ENCODE measurements at regions not wholly inside any gene's neighbourhood (a gene's known extent, or its start where the extent isn't known, plus 50 kb on each side); places are given as distances from the start of the nearest gene placed in this dataset.

DNA sequence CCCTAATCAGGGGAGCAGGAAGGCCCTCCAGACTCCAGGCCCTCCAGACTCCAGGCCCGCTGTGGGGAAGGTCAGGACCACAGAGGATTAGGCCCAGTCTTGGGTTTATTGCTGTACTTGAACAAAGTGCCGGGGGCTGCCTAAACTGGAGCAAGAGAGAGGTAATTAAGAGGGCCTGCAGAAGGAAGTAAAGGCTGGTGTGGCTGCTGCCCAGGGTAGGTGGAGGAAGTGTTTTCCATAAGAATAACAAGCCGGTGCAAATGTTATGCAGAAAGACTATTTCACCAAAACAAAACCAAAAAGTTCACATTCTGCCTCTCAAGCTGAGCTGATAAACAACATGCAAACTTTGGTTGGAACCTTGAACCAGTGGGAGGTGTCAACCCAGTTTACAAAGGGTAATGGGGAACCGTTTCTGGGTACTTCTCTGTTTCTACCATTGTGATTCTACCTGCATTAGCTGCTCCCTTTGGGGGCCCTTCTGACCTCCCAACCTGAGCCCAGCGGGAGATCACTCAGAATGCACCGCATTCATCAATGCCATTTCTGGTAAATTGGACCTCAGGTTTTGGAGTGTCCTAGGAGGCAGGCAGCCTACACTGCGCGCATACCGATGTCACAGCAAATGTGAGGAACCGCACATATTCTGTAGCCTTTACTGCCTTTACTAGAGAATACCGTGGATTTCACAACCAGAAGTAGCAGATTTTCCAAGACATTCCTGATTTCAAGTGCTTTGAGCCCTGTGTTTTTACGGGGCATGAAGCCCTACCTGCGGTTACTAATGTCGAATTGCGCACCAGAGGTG is 59.7 kb upstream of the BCOR start:
- no peak for DNase-seq

DNA sequence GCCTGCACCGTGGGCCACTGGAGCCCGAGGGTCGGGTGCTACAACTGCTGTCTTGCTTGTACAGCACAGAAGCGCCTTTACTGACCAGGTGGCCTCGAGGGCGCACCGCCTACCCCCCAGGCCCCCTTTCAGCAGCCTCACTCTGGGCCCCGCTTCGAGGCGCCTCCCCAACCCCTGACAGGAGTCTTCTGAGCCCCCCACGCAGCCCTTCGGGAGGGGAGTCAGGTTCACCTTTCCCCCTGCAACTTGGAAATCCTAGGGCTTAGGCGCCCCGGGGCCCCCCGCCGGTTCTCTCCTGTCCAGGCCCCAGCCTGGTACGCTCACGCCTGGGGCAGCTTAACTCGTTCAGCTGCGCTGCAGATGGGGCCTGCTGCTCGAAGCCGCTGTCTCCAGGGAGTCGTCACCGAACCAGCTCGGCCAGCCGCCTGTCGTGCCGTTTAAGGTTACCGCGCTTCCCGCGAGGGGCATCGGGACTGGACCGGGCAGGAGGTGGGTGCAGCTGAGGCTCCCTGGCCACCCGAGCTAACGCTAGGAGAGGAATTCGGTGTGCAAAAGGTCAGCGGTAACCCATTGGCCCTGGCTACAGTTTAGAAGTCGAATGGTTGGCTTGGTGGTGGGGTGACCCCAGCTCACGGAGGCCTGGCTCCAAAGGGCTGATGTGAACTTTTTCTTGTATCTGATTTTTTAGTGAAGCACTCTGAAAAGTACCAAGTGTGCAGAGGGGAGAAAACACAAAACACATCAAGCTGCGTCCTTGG is 58.9 kb upstream of the BCOR start:
- DNase-seq, result no peak

DNA sequence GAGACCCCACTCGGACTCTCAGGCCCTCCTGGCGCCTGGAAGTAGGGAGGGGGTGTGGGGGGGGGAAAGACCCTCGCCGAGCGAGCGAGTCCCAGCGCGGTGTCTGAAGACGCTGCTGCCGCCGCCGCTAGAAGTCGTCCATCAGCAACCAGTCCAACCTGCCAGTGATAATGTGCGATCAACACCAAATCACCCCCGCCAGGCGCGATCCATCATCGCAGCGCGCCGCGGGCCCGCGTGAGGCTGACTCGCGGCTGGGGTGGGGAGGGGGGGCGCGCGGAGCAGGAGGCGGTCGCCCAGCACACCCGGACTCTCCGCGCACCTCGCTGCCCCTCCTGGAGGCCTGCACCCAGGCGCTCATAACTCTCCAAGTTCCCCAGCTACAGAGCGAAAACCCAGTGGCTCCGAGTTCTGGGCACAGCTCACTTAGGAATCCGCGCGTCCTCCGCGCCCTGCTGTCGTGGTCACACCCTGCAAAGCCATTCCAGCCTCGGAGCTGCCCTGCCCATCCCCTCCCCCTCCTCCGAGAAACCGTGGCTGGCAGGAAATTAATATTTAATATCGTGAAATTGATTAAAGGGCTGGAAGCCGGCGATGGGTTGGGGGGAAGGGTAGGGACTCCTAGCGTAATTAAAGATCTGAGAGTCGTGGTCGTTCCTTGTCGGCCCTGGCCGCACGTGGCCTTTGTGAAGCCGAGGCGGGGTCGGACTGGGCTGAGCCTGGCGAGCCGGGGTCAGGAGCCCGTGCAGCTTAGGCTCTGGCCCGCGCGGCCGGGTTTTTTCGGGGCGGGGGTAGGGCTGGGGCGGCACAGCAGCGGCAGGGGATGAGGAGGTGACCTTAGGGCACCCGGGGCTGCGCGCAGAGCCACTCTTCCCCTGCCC is 58.1 kb upstream of the BCOR start:
- DNase-seq, result no peak

DNA sequence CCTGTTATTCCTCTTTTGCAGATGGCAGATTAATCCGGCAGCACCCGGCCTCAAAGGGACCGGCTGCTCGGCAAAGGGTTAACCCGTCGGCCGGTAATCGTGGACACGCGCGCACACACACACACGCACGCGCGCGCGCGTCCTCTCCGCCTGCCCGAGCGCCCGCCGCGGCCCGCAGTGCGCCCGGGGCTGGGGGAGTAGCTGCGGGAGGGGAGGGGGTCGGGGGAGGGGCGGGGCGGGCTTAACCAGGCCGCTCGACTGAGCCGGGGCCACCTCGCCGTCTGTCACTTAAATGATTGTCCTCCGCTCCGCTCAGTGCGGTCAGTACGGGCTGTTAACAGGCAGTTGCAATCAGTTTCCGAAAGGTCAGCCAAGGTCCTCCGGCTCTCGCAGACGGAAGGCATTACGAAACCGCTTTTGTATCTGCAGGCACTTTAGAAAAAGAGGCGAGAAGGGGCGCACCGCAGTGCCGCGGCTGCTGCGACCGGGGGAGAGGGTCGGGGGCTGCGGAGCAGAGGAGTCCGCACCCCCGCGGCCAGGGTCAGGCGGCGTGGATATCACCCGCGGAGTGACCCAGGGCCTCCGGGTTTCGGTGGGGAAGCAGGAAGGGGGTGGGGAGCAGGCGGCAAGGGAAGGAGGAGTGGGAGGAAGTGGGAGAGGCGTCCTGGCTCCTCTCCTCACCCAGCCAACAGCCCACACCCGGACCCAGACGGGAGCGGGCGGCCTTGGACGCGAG is 57.3 kb upstream of the BCOR start:
- peak; percentile 10 to 23 for DNase-seq

DNA sequence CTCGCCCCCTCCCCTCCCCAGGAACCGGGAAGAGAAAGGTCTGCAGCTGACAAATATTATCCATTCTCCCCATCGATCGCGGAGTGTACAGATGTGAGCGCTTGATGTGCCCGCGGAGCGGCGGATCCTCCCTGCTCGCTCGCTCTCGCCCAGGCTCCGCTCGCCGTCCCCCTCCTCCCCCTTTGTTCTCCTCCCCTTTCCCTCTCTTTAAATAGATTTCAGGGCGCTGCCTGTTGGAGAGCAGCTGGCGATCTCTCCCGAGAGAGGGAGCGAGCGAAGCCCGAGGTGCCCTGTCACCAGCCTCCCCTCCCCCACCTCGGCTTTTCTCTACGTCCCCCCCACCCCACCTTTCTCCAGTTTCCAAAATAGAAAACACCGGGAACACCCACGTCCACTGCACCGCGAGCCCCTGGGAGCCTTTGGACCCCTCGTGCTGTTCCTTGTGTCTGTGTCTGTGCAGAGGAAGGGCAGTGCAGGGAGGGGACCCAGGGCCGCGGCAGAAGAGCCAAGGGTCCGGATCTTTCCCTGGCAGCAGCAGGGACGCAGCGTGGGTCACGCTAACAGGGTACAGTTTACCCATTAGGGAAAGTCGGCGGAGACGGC is 56.6 kb upstream of the BCOR start:
- DNase-seq, result no peak

DNA sequence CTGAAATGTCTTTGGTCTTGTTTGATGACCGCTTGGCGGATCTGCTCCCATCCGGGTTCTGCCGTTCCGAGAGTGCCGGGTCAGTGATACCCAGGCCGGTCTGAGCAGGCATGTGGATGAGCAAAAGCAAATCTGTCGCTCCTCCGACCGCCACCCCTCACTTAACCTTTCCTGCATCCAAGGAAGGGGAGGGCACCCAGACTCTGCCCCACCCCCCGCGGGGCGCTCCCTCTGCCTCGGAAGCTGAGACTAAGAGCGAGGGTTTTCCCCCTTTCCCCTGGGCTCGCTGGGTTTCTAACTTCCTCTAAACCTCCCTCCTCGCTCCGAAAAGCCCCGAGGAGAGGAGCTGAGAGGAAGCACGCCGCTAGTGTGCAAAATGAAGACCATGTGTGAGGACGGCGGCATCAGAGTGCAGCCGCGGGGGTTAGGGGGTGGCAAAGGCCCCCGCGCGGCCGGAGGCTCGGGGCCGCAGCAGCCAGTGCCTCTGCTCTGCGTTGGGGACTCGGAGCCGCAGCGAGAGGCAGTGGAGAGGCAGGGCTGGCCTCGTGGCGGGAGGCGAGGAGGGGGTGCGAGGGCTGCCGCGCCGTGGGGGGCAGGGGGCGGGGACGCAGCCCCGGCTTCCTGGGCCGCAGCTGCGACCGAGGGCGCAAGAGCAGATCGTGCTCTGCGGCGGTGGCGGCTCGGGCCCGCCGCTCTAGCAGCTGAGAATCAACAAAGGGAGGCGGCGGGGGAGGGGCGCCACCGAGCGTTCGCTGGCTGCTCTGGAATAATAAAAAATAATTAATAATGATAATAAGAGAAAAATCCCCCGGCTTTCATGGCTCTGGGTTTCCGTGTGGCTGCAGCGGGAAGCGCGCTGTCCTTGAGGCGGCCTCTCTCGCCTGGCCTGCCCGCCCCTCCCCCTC is 55.8 kb upstream of the BCOR start:
- peak; percentile 76 to 82 for DNase-seq

DNA sequence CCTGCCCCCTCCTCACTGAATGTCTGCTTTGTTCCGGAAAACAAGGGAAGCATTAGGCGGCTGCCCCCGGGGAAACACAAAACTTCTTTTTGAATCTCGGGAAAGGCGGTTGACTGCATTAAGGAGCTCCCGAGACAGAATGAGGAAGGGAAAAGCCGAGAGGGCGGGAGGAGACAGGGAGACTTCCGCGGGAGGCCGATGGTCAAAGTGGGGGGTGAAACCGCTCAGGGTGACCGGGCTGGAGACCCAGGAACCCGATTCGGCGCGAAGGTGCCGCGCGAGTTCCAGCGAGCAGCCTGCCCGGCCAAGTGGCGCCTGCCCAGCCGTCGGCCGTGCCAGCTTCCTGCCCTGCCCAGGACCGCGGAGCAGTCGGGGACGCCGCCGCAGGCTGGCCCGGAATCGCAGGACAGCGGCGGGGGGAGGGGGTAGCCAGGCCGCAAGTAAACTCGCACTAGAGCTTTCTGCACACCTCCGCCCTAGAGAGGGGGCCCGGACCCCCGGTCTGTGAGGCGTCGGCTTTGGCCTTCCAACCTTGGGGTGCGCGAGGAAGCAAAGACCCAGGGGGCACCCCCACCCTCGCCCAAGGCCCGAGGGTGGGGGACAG is 55.1 kb upstream of the BCOR start:
- DNase-seq, result peak in 1 of 2 experiments; percentile 23

DNA sequence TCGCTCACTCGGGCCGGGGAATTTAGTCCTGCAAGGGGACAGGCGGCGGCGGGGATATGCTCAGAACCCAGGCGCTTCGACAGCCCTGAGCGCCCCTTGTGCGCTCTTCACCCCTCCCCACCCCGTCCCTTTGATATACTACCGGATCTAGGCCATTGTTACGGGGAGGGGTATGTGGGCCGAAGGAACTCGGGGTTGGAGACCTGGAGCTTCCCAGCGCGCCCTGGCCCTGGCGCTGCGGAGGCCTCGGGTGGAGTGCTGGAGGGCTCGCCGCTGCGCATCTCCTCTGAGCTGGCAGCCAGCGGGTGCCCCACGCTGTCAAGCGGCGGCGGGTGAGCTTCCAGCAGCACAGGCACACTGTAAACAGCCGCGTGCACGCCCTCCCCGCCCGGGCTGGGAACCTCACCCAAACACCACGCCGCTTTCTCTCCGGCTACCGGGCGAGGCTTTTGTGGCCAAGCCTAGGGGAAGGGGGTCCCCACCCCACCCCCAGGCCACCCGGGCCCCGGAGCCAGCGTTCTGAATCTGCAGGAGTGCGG is 54.5 kb upstream of the BCOR start:
- peak; percentile 24 to 30 for DNase-seq

DNA sequence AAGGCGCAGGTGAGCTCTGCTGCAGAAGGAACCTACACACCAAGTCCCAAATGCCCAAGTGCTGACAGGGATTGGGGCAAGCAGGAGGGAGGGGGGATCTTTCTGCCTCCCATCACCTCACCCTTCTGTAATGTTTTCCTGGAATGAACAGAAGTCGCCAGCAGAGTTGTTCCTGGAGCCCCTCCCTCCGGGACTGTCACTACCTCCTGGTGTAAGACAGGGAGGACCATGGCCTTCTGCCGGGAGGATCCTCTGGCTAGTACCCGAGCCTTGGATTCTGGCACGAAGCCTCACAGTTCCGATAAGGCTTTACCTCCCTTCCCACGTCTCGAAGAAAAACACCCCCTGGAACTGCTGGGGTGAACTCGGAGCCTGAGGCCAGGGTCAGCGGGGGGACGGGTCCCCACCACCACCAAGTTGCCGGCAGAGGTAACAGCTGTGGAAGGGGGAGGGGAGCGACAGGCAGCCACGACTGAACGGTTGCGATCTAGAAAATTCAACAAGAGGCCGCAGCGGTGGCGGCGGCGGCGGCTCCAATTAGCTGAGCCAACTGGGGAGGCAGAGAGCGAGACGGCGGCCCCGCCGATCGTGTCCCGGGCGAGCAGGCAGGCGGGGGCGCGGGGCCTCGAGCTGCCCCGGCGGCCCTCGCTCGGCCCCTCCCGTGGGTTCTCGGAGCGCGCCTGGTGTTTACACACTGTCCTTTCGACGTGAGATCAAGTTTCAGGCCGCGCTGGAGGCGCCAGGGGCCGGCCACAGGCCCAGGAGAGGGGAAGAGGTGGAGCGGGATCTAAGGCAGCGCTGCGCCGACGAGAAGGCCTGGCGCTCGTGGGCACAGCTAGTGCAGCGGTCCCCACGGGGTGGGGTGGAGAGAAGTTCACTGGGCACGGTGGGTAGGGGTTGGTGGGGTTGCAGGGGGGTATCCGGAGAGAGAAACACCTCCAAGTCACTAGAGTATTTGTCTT is 53.7 kb upstream of the BCOR start:
- DNase-seq, result no peak

DNA sequence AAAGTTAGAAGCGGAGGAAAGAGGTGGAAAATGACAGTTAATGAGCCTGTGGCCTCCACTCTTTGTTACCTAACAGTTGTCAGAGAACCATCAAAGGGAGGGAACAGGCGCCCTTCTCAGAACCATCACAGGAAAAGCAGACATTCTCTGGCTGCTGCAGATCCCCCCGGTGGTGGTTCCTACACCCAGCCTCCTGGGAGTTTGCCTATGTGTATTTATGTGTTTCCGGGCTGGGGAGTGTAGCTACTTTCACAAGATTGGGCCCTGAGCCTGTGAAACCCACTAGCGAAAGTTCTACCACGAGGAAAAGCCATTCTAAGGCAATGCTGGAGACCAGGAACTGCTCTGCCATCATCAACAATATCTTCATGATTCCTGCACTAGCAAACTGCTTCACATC is 52.7 kb upstream of the BCOR start:
- no peak for DNase-seq

DNA sequence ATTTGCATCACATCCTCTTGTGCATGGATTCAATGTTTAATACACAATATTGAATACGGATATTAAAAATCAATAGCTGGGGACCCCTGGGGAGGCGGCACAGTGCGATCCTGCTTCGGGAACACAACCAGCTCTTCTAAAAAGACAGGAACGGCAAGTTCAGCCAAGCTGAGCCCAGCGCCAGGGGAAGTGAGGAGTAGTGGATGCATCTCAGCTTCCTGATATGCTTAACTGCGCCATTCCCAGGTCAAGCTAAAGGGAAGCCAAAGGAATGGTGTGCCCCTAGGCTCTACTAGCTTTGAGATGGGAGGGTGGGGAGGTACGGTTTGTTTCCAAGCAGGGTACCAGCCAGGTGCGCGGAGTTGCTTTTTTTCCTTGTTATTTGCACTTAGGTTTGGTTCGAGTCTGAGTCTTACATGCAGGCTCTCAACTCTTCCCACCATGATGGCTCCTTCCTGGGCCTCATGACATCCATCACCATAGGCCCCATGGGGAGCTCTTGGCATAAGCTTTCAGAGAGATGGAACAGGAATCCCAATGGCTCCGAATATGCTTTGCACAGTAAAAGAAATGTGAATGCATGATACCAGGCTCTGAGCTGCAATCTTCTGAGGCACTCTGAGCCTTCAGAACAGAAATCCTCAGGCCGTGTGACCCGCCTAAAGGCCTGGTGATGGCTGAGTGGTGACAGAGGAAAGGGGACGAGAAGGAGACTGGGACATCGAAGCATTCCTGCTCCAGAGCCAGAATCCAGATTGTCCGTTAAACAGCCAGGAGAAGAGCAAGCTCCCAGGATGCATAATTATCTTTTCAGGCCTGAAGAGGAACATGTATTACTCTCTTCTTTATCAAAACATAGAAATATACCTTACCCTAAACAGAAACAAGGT is 51.8 kb upstream of the BCOR start:
- DNase-seq, result no peak

DNA sequence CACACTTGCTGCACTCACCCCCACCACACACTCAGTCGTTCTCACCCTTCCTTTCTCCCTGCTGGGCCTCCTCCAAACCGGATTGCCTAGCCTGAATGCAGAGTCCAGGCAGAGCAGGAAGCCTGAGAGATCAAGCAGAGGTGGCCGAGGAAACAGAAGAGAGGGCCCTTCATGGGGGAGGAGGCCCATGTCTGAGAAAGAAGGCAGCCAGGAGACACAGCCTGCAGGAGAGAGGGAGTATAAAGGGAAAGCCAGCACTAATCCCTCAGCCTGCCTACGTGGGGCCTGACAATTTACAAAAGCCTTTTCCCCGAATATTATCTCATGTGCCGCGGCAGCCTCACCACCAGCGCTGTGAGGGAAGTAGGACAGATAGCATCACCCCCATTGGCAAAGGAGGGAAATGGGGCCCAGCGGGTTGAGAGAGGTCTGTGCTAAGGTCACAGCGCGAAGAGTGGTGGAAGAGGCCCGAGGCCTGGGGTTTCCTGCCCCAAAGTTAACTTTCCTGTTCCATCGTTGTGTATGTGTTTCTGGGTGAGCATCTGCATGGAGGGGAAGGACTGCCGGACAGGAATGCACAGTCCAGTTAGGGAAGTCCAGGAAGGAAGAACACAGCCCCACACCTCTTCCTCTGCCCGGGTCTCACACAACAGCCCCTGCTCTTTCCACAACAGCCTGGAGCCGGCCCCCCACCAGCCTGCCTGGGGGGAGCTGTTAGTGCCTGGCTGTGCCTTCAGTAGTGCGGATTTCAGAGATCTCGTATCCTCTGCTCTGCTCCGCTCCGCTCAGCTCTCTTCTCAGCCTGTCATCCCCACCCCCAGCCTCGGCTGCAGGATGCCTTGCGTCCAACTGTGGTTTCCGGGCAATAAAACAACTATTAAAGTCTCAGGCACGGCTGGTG is 50.9 kb upstream of the BCOR start:
- DNase-seq, result no peak

DNA sequence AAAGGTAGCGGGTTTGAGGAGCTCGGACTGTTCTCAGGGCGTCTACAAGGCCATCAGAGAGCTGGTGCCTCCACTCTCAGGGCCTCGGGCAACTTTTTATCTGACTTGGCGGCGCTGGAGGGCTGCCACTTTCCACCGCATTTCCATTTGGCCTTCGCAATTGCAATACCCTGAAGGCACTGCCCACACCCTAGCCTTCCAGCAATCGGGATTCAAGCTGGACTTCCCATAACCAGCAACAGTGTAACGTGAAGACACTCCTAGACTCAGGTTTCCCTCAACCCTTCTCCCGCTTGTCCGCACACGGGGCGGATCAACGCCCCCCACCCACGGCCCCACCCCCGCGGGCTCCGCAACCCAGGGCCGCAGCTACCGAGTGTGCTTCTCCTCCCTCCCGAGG is 50.2 kb upstream of the BCOR start:
- DNase-seq, result no peak

Measured in activated CD4-positive, alpha-beta T cell treated with anti-CD3 and anti-CD28 coated beads, Interleukin-2, amount 50 U/mL, for 48 hours (primary cell).